HG03135 (cell line): ENCODE measurements at regions not wholly inside any gene's neighbourhood (a gene's known extent, or its start where the extent isn't known, plus 50 kb on each side); places are given as distances from the start of the nearest gene placed in this dataset.
"Not testable (repeated sequence)": the region's sequence is repeated elsewhere in the genome, so short reads cannot be mapped to it uniquely, and the experiment has no call there.

ENCODE experiments used
- ATAC-seq: cut with Tn5 transposase; IDR thresholded peaks from one replicate; pipeline ENCODE4 v1.9.1; 2021; ENCODE audit warnings: mild to moderate bottlenecking, moderate library complexity; ENCODE audit not compliant: unreplicated experiment

- ATAC-seq = no peak
Observed at GRCh38 chr7:42726066-42726785, 185.6 kb downstream of the C7orf25 start.

- ATAC-seq = no peak
Observed at GRCh38 chr7:42722716-42723115, 189.2 kb downstream of the C7orf25 start.

DNA sequence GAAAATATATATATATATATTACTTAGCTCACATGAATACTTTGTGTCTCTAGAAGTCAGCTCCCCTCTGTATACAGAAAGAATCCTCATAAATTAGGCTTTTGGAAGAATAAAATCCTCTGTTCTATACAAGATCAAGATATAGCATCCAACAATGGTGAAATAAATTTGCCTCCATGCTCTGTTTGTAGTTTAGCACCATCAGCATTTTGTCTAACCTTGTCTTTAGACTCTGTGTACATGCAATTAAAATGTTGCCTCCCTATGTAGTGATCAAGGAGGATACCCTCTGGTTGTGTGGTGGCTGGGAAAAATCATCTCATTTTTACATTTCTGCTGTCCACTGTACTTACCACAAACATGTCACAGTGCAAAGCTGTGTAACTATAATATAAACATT, 189.7 kb downstream of the C7orf25 start:
- no peak for ATAC-seq

- ATAC-seq = no peak
Observed at GRCh38 chr7:42720991-42721796, 190.7 kb downstream of the C7orf25 start.

- ATAC-seq = no peak
Observed at GRCh38 chr7:42720012-42720411, 191.9 kb downstream of the C7orf25 start.

GRCh38 chr7:42718466-42718865, 193.4 kb downstream of the C7orf25 start:
- not testable (repeated sequence) for ATAC-seq

GRCh38 chr7:42714356-42714755, 197.5 kb downstream of the C7orf25 start:
- ATAC-seq = no peak

- ATAC-seq = no peak
Observed at GRCh38 chr7:42709284-42709683, 202.6 kb downstream of the C7orf25 start.

DNA sequence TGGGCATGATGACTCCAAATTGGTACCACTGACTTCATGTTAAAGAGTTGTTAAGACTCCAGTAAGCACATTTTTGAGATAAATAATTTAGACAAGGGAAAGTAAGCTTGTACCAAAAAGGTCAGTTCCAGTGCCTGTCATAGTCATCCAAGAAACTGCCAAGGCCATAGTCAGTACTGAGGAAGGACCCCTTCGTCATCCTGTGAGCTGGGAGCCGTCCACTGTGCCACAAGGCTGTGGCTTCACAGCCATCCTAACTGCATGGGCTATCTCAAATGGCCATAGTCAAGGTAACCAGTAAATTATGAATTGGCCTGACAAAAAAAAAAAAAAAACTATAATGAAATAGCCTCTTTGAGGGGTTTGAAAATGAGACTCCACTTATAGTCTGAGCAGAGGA, 207.2 kb downstream of the C7orf25 start:
- ATAC-seq = no peak

DNA sequence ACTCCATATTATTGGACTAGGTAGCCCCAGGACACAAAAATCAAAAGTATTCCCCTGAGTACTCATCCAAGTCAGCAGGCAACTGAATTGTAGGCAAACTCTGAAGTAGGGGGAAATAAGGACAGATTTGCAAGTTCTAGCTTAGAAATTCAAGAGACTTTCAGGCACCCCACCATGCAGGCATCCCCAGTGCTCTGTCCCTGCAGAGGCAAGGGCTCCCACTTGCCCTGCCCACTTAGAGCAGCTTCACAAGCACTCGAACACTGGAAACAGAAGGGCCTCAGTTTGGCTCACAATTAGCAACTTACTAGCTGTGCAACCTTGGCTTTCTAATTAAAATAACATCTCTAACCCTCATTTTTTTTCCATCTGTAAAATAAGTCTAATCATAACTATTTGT, 209.2 kb downstream of the C7orf25 start:
- no peak for ATAC-seq

DNA sequence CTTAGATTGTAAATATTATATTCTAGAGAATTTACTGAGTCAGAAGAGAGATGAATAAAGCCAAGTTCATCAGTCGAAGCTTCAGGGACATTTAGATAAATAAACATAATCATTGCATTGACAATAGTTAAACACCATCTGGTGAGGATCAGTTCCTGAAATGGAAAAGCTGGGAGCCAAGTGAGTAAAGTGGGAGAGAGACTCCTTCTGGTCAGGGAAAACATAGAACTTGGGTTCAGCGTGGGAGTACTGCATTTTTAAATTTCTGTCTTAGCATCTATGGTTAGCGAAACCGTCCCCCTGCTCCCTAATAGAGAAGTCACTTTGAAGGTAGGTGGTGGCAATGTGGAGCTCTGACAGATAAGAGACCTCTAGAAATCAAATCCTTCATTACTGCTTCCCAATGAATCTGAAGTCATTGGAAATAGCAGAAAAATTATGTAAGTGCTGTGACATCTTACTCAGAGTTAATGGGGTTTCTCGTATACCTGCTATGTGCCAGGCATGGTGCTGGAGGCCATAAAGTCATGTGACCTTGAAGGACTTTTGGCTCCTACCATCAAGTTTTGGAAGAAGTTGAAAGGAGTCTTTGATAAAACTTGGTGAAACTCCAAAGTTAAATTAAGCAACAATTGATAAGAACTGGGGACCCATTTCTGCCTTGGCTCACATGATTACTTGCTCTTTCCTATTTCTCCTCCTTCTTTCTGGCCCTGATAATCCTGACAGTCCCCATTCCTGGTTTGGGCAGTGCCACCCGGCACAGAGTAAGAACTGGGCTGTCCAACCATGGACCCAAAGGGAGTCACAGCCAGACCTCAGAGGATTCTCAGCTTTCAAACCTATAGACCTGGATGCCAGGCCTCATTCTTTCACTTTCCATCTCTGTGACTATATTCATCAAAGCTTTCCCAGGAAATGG, 211.2 kb downstream of the C7orf25 start:
- ATAC-seq = no peak

DNA sequence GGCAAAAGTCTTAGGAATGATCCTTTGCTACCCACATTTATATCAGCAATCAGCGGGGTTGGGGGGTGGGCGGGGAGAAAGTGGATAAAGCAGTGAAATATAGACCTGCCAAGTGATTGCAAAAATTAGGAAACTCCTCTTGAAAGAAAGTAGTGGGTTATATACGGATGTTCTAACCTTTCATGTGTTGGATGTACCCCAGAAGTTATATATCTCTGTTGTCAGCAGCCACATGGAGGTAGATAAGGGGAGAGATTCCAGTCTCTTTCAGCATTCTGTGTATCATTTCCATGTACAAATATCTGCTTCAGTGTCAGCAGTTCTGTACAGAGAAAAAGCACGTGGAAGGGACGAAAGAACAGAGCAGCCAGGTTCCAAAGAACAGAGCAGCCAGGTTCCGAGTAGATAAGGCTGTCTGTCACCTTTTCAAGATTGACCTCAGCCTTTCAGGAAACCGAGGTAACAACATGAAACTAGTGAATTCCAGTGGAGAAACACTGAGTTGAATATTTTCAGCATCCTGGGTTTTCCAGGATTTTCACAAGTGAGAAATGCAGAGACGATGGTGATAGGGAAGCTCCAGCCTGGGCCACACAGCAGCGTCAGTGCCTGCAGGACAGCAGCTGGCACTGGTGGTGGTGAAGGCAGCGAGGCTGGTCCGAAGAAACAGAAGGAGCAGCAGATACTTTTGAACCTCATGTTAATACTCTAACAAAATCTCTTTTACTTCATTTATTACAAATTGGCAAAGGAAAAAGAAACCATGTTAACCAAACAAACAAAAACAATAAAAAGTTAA, 212.3 kb downstream of the C7orf25 start:
- no peak for ATAC-seq

- no peak for ATAC-seq
Observed at GRCh38 chr7:42698600-42699374, 213.1 kb downstream of the C7orf25 start.

- ATAC-seq = no peak
Observed at GRCh38 chr7:42694894-42695507, 216.9 kb downstream of the C7orf25 start.

DNA sequence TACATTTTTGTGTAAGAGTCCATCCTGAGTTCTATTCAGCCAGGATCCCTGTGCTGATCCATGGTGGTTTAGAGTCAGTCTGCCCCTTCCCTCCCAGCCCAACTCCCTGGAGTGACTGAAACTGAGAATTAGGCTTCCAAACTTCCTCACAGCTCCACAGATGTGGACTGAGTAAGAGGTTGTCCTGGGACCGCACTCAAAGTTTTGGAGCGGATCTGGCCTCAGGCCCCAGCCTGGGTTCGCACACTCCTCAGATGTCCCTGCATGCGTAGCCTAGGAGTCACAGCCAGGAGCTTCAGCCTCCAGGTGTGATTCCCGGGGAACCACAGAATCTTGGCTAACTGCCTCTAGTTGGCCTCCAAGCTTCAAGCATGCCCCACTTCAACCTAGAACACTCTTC, 218.1 kb downstream of the C7orf25 start:
- ATAC-seq = no peak

- no peak for ATAC-seq
Observed at GRCh38 chr7:42692621-42693020, 219.2 kb downstream of the C7orf25 start.

DNA sequence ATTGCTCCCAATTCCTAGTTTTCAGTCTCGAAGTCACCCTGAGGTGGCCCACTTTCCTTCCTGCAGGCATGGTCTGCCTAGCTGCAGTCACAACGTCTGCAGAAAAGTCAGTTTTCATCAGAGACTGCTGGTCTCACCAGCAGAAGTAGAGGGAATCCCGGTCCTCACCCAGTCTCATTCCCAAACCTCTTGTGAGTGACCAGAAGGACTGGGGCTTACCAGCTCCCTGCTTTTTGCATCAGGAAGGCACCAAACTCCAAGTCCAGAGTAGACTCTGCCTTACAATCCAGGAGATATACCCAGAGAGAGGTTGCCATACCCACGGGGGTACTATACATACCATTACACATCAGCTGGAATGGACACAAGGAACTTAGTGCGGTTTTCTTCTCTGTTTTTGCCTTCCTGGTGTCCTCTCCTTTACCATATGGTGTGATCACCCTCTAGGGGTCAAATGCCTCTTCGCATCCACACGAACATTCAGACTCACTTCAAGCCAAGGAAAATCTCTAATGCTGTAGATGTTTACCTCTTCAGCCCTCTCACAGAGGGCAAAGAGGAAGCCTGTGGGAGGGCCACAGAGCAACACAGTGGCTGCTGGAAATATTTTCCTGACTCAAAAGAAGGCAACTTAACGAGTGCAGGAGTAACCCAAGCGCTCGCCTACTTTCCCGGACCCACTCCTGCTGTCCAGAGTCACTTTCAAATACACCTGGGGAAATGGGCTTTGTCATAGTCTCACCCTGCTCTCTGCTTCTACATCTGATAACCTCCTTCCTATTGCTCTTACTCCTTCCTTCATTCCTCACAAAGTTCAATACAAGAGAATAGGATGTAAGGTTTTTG, 220.9 kb downstream of the C7orf25 start:
- ATAC-seq = no peak

- ATAC-seq = no peak
Observed at GRCh38 chr7:42689626-42690025, 222.2 kb downstream of the C7orf25 start.

- ATAC-seq = no peak
Observed at GRCh38 chr7:42688056-42688371, 223.9 kb downstream of the C7orf25 start.
